ENCODE measurements at regions not wholly inside any gene's neighbourhood (a gene's known extent, or its start where the extent isn't known, plus 50 kb on each side); places are given as distances from the start of the nearest gene placed in this dataset.
"Not testable (repeated sequence)": the region's sequence is repeated elsewhere in the genome, so short reads cannot be mapped to it uniquely, and the experiment has no call there.

DNA sequence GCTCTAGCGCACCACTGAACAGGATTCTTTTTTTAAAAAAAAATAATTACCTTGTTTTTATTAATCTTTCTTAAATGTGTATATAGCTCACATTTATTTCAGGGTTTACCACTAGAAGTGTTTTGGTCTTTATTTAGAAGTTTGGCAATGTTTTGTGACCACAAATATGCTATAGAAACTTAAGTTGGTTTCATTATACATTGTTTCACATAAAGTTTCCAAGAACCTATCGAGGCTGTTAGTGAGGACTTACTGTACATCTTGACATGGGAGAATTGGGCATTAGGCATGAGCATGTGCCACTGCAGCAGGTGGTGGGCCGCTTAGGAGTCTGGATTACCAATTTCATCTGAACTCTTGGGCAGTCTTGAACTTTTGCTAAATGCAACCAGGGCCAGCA lies 77.9 kb upstream of the TMEM164 start:
- not testable (repeated sequence) for TF ChIP-seq TAF1 (IDR thresholded peaks at IDR 0.05; ENCODE audit: borderline replicate concordance, low read depth, low read length); POLR2A (IDR thresholded peaks at IDR 0.05; ENCODE audit: low read depth, low read length); POLR2AphosphoS5 (IDR thresholded peaks at IDR 0.05; ENCODE audit: low read depth, low read length)

All from GM12892 (cell line).